Gastrocnemius medialis (tissue), 4 donors: ENCODE measurements at regions not wholly inside any gene's neighbourhood (a gene's known extent, or its start where the extent isn't known, plus 50 kb on each side); places are given as distances from the start of the nearest gene placed in this dataset.

Experiments
- POLR2A ChIP-seq, 2 donors: fragments of 450-650 bp; IDR thresholded peaks; one replicate each; pipeline ENCODE4 v1.6.1; 2017; ENCODE audit warnings: antibody characterized with exemption in 2 of 2, mild to moderate bottlenecking in 2 of 2, moderate library complexity in 2 of 2
- TF ChIP-seq, protein P1 (sequence below), 5 experiments: fragments of 450-650 bp in 3 of 5; fragments of 200-600 bp in 2 of 5; sonication (generic) in 2 of 5; IDR thresholded peaks in 4 of 5; conservative IDR thresholded peaks in 1 of 5; 1 replicate in 4 of 5; 2 replicates in 1 of 5; pipeline ENCODE4 v1.5.1; 2016 to 2019; ENCODE audit warnings: antibody characterized with exemption in 5 of 5, mild to moderate bottlenecking in 3 of 5, moderate library complexity in 3 of 5

- TF ChIP-seq, protein P1, sequence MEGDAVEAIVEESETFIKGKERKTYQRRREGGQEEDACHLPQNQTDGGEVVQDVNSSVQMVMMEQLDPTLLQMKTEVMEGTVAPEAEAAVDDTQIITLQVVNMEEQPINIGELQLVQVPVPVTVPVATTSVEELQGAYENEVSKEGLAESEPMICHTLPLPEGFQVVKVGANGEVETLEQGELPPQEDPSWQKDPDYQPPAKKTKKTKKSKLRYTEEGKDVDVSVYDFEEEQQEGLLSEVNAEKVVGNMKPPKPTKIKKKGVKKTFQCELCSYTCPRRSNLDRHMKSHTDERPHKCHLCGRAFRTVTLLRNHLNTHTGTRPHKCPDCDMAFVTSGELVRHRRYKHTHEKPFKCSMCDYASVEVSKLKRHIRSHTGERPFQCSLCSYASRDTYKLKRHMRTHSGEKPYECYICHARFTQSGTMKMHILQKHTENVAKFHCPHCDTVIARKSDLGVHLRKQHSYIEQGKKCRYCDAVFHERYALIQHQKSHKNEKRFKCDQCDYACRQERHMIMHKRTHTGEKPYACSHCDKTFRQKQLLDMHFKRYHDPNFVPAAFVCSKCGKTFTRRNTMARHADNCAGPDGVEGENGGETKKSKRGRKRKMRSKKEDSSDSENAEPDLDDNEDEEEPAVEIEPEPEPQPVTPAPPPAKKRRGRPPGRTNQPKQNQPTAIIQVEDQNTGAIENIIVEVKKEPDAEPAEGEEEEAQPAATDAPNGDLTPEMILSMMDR (IDR thresholded peaks at IDR 0.05 in 4 of 5, conservative IDR thresholded peaks at IDR 0.05 in 1 of 5): no peak
- TF ChIP-seq POLR2A (IDR thresholded peaks at IDR 0.05): no peak
Measured at GRCh38 chr12:132408626-132409494, 79.5 kb upstream of the GALNT9 start.
